NOMO-1 treated with DMSO at 0.1 percent for 48 hours (cell line): ENCODE measurements at regions not wholly inside any gene's neighbourhood (a gene's known extent, or its start where the extent isn't known, plus 50 kb on each side); places are given as distances from the start of the nearest gene placed in this dataset.
"Not testable (repeated sequence)": the region's sequence is repeated elsewhere in the genome, so short reads cannot be mapped to it uniquely, and the experiment has no call there.

Experiments
- DNase-seq: peaks from one replicate; lab custom pipeline; 2025; ENCODE audit not compliant: unreplicated experiment; lab: John Stamatoyannopoulos, UW

GRCh38 chr1:90357995-90358394 is 359.1 kb downstream of the BARHL2 start:
- no peak for DNase-seq

- no peak for DNase-seq
Observed at GRCh38 chr1:90356991-90357390, 360.1 kb downstream of the BARHL2 start.

- no peak for DNase-seq
Observed at GRCh38 chr1:90356101-90356500, 361.0 kb downstream of the BARHL2 start.

GRCh38 chr1:90354704-90355103 is 359.8 kb downstream of the ZNF326 start:
- DNase-seq: no peak

GRCh38 chr1:90351019-90351418 is 356.1 kb downstream of the ZNF326 start:
- DNase-seq: no peak

- no peak for DNase-seq
Observed at GRCh38 chr1:90349510-90349909, 354.6 kb downstream of the ZNF326 start.

- DNase-seq: no peak
Observed at GRCh38 chr1:90348934-90349333, 354.0 kb downstream of the ZNF326 start.

DNA sequence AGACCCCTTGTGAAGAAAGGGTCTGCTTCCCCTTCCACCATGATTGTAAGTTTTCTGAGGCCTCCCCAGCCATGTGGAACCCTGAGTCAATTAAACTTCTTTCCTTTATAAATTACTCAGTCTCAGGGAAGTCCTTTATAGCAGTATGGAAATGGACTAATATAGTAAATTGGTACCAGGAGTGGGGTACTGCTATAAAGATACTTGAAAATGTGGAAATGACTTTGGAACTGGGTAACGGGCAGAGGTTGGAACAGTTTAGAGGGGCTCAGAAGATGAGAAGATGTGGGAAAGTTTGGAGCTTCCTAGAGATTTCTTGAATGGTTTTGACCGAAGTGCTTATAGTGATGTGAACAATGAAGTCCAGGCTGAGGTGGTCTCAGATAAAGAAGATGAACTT is 353.5 kb downstream of the ZNF326 start:
- DNase-seq: not testable (repeated sequence)

DNA sequence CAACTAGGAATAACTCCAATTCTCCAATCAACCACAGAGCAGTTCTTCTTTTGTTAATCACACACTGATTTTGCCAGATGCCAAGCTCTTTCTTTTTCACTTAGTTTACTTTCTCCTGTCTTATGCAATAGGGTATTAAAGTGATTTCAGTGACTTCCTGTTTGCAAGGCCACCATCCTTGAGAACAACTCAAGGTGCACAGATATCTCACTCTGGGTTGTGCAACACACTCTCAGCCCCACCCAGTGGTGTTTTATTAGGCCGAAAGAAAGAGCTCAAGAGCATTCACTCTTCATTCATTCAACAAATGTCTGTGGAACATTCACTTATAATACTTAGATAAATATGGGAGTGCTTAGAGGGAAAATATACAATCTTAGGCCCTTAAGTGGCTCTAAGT is 352.5 kb downstream of the ZNF326 start:
- DNase-seq: peak; percentile 73

DNA sequence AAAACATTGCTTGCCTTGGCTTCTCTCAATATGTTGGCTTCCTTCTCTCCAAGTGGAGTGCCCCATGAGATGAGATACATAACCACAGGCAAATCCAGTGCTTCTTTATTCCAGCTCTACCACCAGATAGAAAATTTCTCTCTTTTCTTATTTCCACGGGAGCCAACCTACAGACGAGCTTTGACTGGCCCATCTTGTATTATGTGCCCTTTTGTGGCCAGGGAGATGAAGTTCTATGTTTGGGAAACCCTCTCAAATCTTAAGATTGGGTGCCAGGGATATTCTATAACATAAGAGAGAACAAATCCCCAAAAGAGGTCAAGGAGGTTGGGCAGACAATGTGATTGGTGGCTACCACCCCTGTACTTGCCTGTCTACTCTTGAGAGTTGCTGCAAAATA is 351.8 kb downstream of the ZNF326 start:
- DNase-seq: no peak

GRCh38 chr1:90346349-90346748 is 351.4 kb downstream of the ZNF326 start:
- no peak for DNase-seq

- no peak for DNase-seq
Observed at GRCh38 chr1:90344963-90345730, 350.2 kb downstream of the ZNF326 start.

DNA sequence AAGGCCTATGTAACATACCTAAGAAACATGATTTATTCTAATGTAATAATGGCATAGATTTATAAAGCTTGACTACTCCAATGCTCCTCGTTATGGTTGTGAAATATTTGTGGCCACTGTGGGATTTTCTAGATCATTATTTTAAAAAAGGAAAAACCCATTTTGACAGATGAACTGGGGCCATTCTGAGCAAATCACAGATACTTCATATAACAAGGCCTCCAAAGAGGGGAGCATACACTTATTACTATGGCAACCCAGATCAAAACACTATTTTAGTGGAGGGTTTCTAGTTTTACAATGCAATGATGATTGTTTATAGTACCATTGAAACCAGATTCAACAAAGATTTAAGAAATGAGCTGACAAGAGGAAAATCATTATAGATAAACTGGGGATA is 346.6 kb downstream of the ZNF326 start:
- DNase-seq: no peak

DNA sequence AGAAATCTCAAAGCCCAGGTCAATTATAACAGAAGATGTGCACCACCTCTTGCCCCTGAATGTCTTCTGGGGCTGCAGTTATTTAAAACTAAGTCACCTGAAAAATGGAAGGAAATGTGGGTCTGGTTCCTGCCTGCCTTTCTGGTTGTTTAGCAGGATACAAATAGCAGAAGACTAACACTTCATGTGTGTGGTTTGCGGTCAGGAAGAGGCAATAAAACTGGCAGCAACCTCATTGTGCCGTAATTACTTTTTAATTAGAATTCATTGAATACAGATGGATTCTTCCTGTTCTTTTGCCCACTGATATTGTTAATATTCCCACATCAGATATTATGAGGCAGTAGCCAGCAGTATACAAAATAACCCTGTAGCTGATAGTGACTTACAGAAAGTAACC is 345.7 kb downstream of the ZNF326 start:
- DNase-seq: peak; percentile 79

DNA sequence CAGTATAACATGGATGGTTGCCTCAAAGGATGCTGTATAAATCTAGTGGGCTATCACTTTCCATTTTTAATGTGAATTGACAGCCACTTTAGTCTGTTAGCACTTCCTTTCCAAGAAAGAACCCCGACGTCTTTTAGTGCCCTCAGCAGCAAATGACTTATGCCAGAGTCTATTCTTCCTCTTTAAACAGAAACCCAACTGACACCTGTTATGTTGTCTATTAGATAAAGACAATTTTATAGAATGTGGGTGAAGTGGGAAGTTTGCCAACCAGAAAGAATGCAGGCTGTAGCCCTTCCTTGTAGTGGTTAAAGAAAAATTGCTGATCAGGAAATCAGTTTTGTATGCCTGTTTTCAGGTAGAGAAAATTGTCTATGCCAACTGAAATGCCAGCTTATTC is 344.9 kb downstream of the ZNF326 start:
- no peak for DNase-seq

DNA sequence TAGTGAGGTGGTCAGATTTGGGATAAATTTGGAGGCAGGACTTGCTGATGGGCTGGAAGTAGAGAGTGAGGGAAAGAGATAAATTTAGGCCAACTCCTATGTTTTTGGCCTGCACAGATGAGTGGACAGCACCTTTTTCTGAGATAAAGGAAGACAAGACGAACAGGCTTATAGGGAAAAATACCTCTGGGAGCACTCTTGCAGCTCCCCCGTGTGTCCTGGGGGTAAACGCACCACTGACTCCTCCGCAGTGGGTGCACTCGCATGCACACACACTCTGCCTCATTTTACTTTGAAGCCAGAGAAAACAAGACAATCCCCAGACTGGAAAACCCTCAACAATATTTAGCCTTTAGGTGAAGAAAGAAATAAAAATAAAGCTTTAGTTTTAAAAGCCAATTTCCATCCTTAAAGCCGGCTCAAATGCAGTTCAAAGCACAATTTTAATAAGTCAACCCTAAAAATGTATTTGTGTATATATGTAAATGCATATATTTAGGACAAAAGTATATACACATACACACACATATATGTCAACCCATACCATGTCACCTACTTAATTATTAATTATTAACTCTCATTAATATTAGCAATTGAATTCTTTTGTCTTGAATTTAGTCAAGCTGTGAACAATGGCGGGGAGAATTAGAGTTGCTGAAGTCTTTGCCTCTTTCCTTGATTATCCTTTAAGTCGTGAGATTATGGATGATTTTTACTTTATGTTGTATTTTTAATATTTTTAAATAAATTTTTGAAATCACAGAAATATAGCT is 341.8 kb downstream of the ZNF326 start:
- no peak for DNase-seq

DNA sequence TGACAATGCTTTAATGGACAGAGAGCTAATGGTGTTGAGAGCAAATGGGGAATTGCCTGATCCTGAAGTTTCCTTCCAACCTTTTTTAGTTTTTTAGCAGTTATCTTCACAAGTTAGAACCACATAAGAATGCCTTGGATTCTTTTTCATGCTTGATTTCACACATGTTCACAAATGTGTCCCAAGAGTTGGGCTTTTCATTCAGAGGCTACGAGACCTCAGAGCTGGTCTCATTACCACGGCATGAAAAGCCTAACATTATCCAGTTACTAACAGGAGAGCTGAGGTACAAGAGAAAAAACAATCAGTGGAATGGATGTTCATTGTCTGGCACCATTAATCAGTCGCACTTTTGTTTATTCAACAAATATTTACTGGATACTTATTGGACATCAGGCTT is 340.6 kb downstream of the ZNF326 start:
- DNase-seq: no peak

GRCh38 chr1:90334137-90334536 is 339.2 kb downstream of the ZNF326 start:
- no peak for DNase-seq

DNA sequence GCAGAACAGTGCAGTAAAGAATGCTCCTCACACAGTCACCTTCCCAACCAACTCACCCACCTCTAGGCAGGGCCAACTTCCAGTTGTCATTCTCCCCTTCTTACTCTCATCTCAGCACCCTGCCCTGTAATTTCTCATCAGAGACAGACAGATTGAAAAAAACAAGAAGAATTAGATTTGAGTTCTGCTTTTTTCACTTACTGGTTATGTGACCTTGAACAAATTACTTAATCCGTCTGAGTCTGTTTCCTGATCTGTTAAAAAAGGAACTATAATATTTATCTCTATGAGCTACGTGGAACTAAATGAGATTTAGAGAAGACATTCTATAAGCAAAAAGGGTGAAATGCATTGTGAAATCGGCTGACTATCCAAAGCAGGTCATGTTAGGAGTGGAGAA is 330.3 kb downstream of the ZNF326 start:
- peak; percentile 92 for DNase-seq

DNA sequence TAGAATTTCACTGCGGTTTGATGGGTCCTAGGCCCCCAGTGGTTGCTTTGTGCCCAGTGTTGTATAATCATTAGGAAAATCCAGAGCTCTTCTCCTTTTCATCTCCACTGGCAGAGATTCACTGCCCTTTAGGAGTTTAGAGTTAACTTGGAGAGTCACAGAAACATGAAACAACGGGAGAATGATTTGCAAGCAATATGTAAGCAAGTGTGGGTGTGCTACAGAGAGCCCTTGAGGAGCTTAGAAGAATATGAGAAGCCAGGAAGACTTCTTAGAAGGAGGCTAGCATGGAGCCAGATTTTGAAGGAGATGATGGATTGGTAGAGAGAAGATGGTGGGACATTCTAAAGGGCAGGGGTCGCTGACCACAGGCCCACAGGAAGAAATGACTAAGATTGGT is 327.3 kb downstream of the ZNF326 start:
- DNase-seq: no peak

- no peak for DNase-seq
Observed at GRCh38 chr1:90319918-90320317, 325.0 kb downstream of the ZNF326 start.

DNA sequence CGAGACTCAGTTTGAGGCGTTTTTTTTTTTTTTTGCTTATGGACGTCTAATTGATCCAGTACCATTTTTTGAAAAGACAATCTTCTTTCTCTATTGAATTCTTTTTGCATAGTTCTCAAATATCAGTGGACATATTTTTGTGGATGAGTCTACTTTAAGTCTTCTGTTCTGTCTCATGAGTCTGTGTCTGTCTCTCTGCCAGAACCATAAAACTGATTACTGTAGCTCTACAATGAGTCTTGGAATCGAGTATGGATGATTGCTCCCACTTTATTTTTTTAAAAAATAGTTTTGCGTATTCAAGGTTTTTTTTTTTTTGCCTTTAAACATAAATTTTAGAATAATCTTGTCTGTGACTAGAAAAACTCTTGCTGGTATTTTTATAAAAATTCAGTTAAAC is 323.5 kb downstream of the ZNF326 start:
- DNase-seq: no peak

DNA sequence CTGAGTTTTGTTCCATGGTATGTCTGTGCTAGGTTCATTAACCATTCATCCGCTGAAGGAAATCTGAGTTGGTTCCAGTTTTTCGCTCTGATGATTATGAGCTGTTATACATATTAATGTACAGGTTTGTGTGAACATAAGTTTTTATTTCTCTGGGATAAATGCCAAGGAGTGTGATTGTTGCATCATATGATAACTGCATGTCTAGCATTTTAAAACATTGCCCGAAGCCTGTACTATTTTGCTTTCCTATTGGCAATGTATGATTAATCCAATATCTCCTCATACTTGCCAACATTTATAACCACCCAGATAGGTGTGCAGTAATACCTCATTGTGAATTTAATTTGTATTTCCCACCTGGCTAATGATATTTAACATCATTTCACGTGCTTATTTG is 322.7 kb downstream of the ZNF326 start:
- DNase-seq: no peak
